ELF-1 (cell line): ENCODE measurements at regions not wholly inside any gene's neighbourhood (a gene's known extent, or its start where the extent isn't known, plus 50 kb on each side); places are given as distances from the start of the nearest gene placed in this dataset.

Experiments used
- DNase-seq: peaks from one replicate; pipeline ENCODE4 v3.0.0-alpha.2; 2016; ENCODE audit warnings: low read depth, low spot score

DNA sequence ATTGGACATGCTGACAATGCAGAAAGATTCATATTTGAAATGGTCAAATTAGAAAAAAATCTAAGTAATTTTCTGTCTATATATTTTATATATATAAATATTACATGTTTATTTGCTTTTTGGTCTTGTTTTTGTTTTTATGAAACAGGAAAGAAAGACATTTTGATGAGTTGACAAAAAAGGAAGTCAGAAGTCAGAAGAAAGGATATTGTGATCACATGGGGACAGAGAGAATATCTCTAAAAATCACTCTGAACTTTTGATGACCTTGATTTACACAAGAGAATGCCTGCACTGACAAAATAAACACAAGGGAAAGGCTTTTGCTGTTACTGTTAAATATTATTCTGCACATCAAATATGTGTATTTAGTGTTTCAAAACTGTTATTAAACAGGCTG is 811.2 kb downstream of the SI start:
- no peak for DNase-seq

GRCh38 chr3:164250923-164251322 is 827.4 kb downstream of the SI start:
- no peak for DNase-seq

DNA sequence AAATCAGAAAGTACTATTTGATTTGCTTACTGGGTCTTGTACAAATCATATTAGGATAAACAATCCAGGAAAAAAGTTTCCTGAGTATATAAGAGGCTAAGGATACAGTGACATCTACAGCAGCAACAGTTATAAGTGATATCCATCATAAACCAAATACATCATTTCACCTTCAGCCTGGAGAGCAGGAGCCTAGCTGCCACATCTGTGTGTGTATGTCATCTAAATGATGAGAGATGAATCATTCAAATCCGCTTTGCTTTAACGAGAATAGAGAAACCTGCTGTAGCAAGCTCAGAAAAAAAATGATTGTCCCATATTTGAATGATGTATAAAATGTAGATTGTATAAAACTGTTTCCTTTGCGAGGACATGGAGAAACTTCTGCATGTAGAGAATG is 841.4 kb downstream of the SI start:
- no peak for DNase-seq

DNA sequence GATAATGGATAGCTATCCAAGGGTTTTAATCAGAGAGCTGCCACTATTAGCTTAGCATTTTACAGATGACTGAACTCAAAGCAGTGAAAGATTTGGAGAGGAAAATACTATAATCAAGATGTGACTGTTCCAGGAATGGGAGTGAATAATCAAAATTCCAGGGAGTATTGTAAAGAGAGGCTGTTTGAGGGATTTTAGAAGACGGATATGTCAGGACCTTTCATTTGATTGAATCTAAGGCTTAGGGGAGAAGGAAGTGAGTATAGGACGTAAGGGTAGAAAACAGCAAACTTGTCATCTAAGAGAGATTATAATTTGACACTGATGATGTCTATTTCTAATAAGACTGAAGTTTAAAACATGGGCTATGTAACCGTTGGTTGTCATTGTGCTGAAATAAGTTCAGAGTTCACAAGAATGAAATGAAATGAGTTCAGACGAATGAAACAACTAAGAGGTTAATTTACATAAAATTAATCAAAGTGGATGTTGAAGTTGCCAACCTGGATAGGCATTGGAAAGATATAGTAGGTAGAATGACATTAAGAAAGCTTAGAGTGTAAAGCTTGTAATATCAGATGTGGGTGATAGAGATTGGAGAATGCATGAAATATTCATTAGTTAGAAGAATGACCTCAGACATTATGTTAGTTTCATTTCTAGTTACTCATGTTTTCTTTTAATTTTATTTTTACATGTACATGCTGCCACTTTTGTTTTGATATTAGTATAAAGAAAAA is 842.8 kb downstream of the SI start:
- no peak for DNase-seq

- DNase-seq: no peak
These were observed 844.3 kb downstream of the SI start for GRCh38 chr3:164233951-164234350.

- no peak for DNase-seq
These were observed 846.6 kb downstream of the SI start for GRCh38 chr3:164231718-164232117.

DNA sequence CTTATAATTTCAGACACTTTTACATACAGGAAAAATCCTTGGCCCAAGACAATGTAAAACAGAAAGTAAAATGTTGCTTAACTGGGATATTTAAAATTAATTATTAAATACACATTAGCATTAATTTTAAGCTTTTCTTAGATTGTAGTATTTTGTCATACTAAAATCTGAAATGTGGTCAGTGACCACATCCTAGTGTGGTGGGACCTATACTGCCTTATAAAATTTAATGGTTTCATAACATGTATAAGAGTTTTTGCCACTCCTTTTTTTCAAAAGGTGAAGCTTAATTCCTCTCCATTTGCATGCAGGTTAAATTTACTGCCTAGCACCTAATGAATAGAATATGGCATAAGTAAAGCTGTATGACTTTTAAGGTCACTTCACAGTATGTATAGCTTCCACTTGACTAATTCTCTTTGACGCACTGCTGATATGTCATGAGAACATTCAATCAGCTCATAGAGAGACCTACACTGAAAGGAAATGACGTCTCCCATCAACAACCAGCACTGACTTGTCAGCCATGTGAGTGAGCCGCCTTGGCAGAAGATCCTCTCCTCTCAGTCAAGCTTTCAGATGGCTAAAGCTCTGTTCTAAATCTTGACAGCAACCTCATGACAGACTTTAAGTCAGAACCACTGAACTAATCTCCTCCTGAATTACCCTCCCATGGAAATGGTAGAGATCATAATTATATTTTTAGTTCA is 847.8 kb downstream of the SI start:
- DNase-seq: no peak

DNA sequence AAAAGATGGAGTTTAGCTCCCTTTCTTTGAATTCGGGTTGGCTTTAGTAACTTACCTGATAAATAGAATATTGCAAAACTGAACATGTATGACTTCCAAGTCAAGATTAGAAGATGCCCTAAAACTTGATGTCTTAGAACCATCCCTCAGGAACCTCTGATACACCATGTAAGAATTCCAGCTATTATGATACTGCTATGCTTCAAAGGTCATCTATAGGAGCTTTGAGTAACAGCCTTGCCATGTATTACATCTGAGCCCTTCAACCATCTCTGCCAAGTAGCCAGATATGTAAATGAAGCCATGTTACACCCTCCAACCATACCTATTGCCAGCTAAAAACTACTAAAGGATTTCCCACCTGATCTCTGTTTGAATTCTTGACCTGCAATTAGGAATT is 854.2 kb downstream of the SI start:
- no peak for DNase-seq

- DNase-seq: no peak
These were observed 856.1 kb downstream of the SI start for GRCh38 chr3:164222197-164222596.

GRCh38 chr3:164221297-164221696 is 857.0 kb downstream of the SI start:
- DNase-seq: no peak

GRCh38 chr3:164209363-164209762 is 868.9 kb downstream of the SI start:
- no peak for DNase-seq

GRCh38 chr3:164208821-164209220 is 869.5 kb downstream of the SI start:
- DNase-seq: peak; percentile 13

- DNase-seq: no peak
These were observed 870.2 kb downstream of the SI start for GRCh38 chr3:164208048-164208447.

GRCh38 chr3:164200053-164200823 is 878.1 kb downstream of the SI start:
- DNase-seq: no peak

DNA sequence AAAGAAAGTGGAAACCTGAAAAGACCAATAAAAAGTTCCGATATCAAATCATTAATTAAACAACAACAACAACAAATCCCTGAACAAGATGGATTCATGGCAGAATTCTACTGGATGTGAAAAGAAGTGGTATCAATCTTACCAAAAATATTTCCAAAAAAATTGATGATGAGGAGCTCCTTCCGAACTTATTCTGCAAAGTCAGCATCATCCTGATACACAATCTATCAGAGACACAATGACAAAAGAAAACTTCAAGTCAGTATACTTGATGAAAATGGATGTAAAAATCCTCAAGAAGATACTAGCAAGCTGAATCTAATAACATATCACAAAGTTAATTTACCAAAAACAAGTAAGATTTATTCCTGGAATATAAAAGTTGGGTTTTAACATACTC is 881.8 kb downstream of the SI start:
- DNase-seq: no peak

DNA sequence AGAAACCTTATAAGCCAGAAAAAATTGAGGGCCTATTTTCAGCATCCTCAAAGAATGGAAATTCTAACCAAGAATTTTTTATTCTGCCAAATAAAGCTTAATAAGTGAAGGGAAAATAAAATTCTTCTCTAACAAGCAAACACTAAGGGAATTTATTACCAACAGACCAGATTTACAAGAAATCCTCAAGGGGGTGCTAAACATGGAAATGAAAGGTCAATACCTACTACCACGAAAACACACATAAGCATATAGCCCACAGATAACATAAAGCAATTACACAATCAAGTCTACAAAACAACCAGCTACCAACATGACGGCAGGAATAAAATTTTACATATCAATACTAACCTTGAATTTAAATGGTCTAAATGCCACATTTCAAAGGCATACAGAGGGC is 883.5 kb downstream of the SI start:
- no peak for DNase-seq

DNA sequence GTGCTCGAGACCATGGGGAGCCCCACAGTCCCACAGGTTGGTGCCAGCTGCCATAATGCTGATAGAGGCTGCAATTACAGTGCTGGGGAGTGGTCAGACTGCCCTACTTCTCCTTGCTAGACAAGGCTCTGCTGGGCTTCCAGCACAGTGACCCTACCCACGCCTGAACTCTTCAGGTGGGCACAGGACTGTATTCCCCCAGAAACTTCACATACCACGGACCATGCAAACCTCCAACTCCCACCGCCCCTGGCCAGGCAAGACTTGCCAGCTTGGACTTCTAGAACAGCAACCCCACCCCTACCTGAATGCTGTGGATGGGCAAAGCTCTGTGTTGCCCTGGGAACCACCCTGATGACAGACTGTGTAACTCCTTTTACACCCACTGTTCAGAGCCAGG is 885.3 kb downstream of the SI start:
- DNase-seq: no peak

- no peak for DNase-seq
These were observed 887.7 kb downstream of the SI start for GRCh38 chr3:164190566-164190965.

- DNase-seq: no peak
These were observed 892.2 kb downstream of the SI start for GRCh38 chr3:164186095-164186494.

DNA sequence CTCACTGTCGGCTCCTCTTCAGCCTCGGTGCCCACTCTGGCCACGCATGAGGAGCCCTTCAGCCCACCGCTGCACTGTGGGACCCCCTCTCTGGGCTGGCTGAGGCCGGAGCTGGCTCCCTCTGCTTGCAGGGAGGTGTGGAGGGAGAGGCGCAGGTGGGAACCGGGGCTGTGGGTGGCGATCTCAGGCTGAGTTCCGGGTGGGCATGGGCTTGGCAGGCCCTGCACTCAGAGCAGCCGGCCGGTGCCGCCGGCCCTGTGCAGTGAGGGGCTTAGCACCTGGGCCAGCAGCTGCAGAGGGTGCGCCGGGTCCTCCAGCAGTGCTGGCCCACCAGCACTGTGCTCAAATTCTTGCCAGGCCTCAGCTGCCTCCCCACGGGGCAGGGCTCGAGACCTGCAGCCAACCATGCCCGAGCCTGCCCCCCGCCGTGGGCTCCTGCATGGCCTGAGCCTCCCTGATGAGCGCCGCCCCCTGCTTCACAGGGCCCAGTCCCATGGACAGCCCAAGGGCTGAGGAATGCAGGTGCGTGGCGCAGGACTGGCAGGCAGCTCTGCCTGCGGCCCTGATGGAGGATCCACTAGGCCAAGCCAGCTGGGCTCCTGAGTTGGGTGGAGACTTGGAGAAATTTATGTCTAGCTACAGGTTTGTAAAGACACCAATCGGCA is 899.1 kb downstream of the SI start:
- no peak for DNase-seq

- no peak for DNase-seq
These were observed 904.2 kb downstream of the SI start for GRCh38 chr3:164174059-164174458.

- peak; percentile 4 for DNase-seq
These were observed 922.9 kb downstream of the SI start for GRCh38 chr3:164155400-164155799.
